Fibroblast of skin of right quadriceps (primary cell): ENCODE measurements at regions not wholly inside any gene's neighbourhood (a gene's known extent, or its start where the extent isn't known, plus 50 kb on each side); places are given as distances from the start of the nearest gene placed in this dataset.

Experiments
- DNase-seq: peaks from one replicate; pipeline ENCODE4 v3.0.0-alpha.2; 2013

DNA sequence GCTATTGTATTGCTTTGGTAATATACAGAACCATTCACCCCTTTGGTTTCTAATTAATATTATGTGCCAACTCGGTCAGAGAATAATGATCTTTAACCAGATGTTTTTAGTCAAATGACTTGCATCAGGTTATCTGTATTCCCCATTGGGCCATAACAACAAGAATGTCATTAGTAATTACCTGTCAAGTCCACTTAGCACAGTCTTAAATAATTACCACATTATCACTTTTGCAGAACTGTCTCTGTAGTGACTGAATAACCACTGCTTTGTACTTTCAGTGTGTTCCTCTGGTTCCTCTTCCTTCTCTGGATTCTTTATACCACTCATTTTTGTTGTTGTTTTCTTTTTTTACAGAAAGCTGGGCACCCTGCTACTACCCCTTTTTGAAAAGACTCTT, 257.7 kb upstream of the SPOCK3 start:
- no peak for DNase-seq

DNA sequence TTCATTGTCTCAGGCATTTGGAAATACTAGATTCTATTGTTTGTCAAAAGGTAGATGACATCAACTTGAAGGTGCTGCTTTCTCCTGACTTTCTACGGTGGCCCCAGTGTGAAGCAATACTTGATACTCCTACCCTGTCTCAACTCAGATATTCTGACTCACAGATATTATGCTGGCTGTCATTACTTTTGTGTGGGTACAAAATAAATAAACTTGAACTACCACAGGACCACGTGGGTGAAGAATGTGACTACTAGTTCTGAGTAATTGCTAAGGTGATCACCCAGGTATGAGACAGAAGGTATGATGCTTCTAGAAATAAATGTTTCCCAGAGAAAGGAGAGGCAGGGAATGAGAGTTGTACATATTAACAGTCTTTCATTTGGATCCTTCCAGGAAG, 275.3 kb upstream of the SPOCK3 start:
- no peak for DNase-seq

DNA sequence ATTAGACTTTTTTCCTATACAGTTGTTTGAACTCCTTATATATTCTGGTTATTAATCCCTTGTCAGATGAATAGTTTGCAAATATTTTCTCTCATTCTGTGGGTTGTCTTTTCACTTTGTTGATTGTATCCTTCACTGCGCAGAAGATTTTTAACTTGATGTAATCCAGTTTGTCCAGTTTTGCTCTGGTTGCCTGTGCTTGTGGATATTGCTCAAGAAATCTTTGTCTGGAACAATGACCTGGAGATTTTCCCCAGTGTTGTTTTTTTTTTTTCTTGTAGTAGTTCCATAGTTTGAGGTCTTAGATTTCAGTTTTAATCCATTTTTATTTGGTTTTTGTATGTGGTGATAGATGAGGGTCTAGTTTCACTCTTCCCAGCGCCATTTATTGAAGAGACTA, 289.8 kb upstream of the SPOCK3 start:
- DNase-seq, result no peak

DNA sequence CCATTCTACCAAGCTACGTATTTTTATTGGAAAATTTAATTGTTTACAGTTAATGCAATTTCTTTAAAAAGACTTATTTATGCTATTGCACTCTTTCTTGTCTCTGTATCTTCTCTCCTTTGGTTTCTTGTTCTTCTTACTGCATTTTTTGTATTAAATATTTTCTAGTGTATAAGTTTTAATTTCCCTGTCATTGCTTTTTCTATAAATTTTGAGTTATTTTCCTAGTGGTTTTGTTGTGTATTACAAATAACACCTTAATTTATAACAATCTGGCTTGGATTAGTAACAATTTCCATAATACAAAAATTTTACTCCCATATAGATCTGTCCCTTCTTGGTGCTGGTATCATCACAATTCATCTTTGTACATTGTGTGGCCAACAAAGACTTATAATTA, 303.5 kb upstream of the SPOCK3 start:
- DNase-seq, result no peak

DNA sequence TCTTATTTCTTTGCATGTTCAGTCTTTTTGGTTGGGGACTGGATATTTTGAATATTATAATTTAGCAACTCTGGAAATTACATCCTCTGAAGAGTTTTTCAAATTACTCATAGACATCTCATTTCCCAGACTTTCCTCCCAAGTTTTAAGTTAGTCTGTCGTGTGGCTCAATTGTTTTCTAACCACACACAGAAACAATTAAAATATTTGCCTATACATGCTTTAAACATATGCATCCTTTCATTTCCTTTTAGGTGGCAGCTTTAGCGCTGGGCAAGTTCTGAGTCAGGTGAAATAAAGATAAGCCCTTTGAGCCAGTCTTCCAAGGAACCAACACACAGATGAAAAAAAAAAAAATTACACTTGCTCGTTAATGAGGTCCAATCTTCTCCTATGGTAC, 307.0 kb upstream of the SPOCK3 start:
- peak; percentile 3 for DNase-seq

DNA sequence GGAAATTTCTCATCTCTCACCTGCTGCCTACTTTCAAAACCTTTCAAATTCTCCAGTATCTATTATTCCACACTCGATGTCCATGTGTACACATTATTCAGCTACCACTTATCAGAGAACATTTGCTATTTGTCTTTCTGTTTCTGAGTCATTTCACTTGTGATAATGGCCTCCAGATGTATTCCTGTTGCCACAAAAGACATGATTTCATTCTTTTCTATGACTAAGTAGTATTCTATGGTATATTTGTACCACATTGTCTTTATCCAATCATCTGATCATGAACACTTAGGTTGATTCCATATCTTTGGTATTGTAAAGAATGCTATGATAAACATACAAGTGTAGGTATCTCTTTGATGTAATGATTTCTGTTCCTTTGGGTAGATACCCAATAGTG, 310.1 kb upstream of the SPOCK3 start:
- DNase-seq, result peak; percentile 13

DNA sequence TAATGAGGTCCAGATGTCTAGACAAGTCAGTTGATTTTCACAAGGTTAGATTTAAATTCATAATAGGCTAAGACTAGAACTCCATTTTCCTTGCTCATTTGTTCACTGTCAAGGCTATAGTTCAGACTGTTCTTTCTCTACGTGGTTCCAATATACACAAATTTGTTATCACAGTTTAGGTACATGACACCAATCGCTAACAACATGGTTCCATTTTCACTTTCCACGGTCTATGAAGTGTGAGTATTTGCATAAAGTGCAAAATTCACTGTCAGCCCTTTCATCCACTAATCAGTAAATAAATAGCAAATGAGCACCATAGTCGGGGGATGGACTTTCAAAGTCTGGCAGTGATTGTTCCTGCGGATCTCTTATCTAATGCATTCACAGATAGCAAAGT, 315.7 kb upstream of the SPOCK3 start:
- no peak for DNase-seq

DNA sequence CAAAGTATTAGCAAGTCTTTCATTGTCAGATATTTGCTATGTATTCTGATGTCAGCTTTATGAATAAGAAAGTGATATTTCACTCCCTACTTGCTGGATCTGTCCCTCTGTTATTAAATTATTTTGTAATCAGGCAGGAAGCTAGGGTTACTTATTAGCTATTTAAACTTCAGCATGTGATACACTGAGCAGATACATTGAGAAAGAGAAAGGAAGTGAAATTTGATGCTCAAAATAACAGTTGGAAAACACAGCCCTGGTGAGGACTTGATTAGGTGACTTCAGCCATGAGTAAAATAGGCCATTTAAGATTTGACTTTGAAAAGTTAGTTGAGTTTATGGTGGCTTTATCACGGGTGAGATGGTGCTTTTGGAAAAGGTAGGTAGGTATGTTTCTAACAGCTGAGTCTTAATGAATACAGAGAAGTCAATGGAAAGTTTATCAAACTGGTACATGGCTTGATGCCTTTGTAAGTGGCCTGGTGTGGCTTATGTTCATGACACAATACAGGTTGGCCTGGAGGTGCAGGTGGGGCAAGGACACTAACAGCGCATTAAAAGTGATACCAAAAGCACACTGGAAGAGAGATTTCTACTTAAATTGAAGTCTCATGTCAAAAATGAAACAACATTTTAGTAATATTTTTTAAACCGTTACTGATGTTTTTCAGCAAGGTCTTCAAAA, 321.2 kb upstream of the SPOCK3 start:
- no peak for DNase-seq

DNA sequence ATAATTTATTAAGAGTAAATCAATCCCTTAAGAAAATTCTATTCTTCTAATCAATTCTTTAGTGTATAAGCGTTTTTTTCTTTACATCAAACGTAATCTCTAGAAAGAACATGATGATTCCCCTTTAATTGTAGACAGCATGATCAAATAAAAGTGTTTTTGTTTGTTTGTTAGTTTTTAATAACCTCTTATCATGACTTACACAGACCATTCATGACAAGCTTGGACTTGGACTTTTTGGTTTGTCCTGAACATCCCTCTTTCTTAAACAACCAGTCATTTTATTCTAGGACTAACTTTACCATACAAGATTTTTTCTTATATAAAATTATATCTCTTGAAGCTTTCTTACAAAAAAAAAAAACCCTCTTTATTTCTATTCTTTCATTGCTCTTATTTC, 344.6 kb upstream of the SPOCK3 start:
- DNase-seq, result peak; percentile 2

DNA sequence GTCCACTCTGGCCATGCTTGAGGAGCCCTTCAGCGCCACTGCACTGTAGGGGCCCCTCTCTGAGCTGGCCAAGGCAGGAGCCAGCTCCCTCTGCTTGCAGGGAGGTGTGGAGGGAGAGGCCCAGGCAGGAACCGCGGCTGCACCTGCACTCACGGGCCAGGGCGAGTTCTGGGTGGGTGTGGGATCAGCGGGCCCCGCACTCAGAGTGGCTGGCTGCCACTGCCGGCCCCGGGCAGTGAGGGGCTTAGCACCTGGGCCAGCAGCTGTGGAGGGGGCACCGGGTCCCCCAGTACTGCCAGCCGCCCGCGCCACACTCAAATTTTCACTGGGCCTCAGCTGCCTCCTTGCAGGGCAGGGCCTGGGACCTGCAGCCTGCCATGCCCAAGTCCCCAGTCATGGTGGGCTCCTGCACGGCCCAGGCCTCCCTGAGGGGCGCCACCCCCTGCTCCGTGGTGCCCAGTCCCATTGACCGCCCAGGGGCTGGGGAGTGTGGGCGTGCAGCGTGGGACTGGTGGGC, 347.2 kb upstream of the SPOCK3 start:
- no peak for DNase-seq

DNA sequence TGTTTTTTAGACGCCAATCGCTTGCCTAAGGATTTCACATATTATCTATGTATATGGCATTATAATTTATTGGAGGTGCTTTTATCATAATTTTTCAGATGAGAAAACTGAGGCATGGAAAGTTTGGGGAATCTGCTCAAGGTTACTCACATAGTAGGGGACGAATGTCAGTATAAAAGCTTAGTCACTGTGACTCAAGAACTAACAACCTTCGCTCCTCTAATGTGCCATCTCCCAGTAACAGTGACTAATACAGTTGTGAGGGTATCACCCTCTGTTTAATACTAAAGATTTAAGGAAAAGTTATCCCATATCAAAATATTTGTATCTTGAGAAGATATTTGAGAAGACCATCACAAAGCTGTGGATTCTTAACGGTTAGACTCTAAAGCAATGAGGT, 353.1 kb upstream of the SPOCK3 start:
- DNase-seq, result no peak

DNA sequence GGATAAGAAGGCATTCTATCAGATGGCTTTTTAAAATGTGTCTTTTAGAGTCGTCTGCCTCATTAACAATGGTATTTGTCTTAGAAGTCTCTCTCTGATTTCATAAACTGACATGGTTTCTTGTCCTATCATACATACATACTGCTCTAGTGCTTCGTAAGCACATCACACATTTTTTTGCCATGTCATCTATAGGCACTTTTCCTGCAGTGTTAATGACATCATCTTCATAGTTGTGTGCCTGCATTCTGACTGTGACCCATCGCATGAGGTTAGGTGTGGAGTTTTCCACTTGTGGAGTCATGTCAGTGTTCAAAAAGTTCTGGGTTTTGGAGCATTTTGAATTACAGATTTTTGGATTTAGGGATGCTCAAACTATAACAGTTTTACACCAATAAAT, 361.6 kb upstream of the SPOCK3 start:
- DNase-seq, result no peak

DNA sequence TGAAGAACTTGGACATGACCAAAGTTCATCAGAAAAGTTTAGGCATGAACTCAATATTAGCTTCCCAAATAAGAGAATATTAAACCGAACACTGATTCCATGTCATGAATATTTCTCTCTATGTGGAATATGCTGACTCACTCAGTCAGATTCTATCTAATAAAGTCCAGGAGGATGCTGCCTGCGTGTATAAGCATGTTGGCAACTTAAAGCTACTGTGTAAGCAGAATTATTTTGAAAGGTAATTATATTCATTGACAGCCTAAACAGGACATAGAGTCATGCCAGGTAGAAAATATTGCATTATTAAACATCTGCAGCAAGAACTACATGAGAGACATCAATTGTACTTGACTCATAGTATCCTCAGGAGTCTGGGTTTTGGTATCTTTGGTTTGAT, 367.9 kb upstream of the SPOCK3 start:
- no peak for DNase-seq

DNA sequence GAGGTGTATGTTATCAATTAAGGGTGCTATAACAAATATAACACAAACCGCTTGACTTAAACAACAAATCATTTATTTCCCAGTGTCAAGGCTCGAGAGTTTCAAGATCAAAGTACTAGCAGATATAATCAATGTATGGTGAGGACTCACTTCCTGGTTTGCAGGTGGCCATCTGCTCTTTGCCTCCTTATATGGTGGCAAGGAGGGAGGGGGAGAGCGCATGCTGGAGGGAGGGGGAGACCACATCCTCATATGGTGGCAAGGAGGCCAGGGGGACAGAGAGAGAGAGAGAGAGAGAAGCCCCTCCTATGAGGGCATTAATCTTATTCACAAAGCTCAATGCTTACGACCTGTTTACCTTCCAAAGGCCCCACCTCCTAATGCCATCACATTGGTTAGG, 372.3 kb upstream of the SPOCK3 start:
- DNase-seq, result no peak

DNA sequence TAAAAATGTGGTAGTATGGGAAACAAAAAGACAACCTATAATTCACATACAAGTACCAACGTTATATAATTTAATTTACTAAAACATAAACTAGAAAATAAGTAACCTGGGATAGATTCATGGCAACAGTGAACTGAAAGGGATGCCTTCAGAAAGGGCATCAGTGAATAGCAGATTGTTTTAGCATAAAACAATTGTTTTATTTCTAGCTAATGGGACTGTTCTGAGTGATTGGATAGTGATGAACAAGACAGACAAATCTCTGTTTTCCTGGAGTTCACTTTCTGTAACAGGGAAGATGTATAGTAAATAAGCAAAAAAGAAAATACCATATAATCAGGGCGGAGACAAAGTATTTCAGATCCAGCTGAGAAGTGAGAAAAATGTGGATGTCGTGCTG, 379.1 kb upstream of the SPOCK3 start:
- DNase-seq, result no peak

DNA sequence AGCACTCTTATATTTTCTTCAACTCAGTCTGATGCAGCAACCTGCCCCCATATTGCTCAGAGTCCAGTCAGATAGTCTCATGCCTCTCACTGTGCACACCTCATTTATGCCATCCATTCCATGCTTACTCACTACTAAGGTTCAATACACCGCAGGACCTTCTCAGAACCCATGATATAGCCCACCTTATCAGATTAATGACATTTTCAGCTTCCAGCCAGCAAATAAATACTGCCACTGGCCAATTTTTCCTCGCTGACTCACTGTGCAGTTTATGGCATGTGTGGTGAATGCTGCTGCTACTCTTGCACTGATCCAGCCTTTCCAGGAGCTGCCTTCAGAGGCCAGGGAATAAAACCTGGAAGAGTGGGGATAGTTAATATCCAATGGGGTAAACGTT, 380.6 kb upstream of the SPOCK3 start:
- DNase-seq, result peak; percentile 60

DNA sequence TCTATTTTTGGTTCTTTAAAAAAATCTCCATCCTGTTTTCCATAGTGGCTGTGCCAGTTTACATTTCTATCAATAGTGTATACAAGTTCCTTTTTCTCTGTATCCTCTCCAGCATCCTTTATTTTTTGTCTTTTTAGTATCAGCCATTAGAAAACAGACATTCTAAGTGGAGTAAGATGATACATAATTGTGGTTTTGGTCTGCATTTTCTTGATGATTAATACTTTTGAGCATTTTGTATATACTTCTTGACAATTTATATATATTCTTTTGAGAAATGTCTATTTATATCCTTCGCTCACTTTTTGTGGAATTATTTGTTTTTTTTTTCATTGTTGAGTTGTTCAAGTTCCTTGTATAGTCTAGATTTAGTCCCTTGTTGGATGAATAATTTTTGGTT, 382.2 kb upstream of the SPOCK3 start:
- DNase-seq, result peak; percentile 67

DNA sequence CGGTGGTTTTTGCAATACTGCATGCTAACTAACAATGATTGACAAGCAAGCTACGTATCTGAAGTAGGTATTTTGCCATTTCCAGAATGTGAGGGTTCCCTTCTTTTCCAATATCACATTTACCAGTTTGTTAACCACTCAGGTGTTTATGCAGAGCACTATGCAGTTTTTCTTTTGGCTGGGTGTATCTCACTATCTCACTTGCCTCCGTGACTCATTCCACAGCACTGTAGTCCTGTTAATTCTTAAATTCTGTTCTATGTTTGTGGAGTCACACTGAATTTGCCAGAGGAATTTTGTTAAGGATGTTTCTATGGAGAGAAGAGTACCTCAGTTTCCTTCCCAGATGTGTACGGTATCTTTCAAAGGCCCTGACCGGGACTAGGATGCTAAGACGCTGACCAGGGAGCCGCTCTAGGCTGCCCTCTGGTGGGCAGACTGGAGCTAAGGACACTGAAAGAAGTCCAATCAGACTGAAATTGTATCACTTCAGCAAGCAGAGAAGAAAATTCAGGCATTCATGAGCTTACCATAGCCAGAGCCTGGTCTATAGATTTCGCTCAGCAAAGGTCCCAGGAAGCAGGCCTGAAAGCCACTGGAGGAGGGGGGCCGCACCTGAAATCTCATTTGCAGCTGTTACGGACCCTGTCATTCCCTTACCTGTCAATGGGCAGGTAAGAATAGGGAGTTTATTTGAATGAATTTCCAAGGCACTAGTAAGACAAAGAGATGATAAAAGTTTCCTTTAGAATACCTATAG, 388.4 kb upstream of the SPOCK3 start:
- peak; percentile 60 for DNase-seq

DNA sequence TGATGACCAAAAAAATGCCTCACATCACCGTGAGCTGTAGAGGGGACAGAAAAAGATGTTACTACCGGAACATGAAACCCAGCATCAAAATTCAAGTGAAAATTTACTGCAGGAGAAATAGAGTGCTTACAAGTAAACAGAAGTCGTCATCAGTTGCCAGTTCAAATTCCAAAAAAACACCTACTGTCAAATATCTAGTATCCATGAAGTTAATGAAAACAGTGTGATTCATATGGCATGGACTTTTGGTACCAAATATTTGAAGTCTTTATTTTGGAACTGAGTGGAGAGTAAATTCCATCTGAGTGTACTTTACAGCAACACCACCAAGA, 388.9 kb upstream of the SPOCK3 start:
- no peak for DNase-seq

DNA sequence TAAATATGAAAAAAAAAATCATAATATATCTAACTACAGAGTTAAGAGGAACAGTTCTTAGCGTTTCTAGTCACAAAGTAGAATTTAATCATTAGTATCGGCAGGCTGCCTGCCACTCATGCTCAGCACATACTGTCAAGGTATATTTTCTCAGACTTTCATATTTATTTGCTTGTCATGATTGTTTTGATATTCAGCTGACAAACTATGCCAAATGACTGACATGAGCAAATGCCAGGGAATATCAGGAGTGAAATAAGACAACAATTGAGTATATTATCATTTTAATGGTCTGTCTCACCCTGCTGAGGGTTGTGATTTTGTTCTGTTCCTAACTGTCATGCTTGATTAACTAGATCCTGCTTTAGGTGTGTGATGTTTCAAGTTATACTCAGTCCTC, 395.0 kb upstream of the SPOCK3 start:
- no peak for DNase-seq

DNA sequence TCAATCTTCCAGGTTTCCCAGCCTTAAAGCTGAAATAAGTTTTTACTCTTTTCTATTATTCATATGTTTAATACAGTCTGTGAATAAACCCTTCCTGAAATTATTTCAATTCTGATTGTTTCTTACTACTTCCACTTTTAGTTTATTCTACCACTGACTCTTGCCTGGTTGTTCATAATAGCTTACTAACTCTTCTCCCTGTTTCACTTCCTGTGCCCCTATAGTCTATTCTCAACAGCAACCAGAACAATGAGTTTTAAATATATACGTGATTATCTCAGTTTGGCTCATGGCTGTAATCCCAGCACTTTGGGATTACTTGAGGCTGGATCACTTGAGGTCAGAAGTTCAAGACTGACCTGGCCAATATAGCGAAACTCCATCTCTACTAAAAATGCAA, 408.0 kb upstream of the SPOCK3 start:
- DNase-seq, result no peak

DNA sequence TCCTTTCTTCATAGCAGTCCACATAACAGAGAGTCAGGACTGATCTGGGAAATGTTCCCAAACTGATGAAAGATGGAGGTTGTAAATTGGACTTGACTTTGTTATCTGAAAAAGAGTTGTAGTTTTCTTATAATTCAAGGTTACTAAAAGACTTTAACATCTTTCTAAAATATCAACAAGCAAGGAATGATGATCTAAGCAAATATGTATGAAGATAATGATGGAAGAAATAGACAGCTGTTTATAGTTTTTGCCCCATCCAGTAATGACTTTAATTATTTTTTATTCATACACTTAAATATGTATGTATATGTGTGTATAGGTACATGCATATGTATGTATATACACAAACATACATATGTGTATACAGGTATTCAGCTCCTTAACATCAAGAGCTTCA, 411.1 kb upstream of the SPOCK3 start:
- no peak for DNase-seq

DNA sequence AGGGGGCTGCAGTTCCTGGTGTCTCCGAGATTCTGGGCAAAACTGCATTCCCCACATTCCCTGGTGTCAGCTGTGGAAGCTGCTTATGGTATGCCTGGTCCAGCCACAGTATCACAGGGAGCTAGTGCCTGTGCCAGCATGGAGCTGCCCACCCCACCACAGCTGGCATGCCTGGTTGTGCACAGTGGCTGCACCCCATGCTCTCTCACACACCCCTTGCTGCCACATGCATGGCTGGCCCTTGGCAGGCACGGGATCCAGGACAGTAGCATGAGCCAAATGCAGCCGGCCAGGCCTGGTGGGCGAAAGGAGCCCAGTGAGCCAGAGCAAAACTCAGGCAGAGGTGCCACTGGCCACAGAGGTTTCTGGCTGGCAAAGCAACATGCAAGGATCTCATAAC, 418.0 kb upstream of the SPOCK3 start:
- DNase-seq, result no peak

DNA sequence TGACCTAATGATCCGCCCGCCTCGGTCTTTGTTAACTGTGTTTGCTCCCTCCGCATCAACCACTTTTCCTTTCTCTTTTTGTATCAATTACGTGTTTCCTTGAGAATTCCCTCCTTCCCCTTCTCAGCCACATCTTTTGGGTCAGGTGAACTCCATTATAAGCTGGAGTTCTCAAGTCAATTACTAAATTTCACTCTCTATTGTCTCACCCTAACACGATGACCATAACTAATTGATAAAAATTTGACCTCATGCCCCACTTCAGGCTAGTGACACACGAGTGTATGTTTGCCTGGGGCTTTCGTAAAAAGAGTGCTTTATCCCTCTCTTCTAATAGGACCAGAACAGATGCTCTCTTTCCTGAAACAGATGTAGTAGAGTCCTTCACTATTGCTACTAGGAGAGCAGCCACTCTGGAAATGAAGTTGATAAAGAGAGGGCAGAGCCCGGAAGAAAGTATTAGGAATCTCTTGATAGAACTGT, 403.6 kb upstream of the ANXA10 start:
- no peak for DNase-seq

DNA sequence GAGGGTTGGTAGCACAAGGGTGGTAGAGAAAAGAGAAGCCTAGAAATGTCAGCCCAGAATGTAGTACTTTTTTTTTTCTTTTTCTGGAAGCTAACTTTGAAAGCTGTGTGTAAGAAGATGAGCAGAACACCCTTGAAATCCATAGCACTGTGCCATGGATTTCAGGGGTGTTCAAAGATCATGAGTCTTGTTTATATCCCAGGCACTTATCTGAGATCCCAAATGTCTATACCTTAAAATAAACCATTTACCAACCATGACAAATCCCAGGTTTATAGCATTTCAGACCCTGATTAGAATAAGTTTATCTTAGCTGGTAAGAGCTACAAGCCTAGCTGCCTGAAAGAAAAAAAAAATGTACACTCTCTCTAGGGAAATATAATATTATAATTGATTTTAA, 389.9 kb upstream of the ANXA10 start:
- DNase-seq, result no peak
